ENCODE measurements at regions not wholly inside any gene's neighbourhood (a gene's known extent, or its start where the extent isn't known, plus 50 kb on each side); places are given as distances from the start of the nearest gene placed in this dataset.

- ChIA-PET POLR2A (no interaction called here), CTCF (no interaction called here)
- Mint-ChIP-seq H3K27me3 (peaks cover 11% of the 10 kb centered on the region), H3K4me3 (no peak overlapping the region), H3K9me3 (no peaks in the 10 kb centered on the region), H3K4me1 (ENCODE audit: low read depth) (no peaks in the 10 kb centered on the region), H3K36me3 (ENCODE audit: low read depth) (no peaks in the 10 kb centered on the region), H3K27ac (no peak overlapping the region)
- intact Hi-C loops (cut with micrococcal nuclease) = no loop called here
- TF ChIP-seq, protein P1, sequence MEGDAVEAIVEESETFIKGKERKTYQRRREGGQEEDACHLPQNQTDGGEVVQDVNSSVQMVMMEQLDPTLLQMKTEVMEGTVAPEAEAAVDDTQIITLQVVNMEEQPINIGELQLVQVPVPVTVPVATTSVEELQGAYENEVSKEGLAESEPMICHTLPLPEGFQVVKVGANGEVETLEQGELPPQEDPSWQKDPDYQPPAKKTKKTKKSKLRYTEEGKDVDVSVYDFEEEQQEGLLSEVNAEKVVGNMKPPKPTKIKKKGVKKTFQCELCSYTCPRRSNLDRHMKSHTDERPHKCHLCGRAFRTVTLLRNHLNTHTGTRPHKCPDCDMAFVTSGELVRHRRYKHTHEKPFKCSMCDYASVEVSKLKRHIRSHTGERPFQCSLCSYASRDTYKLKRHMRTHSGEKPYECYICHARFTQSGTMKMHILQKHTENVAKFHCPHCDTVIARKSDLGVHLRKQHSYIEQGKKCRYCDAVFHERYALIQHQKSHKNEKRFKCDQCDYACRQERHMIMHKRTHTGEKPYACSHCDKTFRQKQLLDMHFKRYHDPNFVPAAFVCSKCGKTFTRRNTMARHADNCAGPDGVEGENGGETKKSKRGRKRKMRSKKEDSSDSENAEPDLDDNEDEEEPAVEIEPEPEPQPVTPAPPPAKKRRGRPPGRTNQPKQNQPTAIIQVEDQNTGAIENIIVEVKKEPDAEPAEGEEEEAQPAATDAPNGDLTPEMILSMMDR (IDR thresholded peaks at IDR 0.05) = no peak
- no peak for DNase-seq
- no peak for ATAC-seq
These were observed 113.2 kb upstream of the KCNG1 start for GRCh38 chr20:51135926-51136715.

- intact Hi-C loops (cut with micrococcal nuclease) = no loop called here
- peaks cover 6% of the 10 kb centered on the region for H3K27me3 Mint-ChIP-seq
- H3K36me3 Mint-ChIP-seq (ENCODE audit: low read depth) = no peaks in the 10 kb centered on the region
- CTCF ChIA-PET = interaction anchor here (0.7 kb wide), 1 partner anchor 147 kb away, joined by 3 read pairs; no protein-coding TSS in a partner anchor
- no peak overlapping the region for H3K4me3 Mint-ChIP-seq
- H3K27ac Mint-ChIP-seq = no peak overlapping the region
- TF ChIP-seq, protein P1 (IDR thresholded peaks at IDR 0.05) = no peak
- DNase-seq (no peak), ATAC-seq (no peak)
- POLR2A ChIA-PET = no interaction called here
- no peaks in the 10 kb centered on the region for H3K4me1 Mint-ChIP-seq (ENCODE audit: low read depth)
- H3K9me3 Mint-ChIP-seq = no peaks in the 10 kb centered on the region
These were observed 111.5 kb upstream of the KCNG1 start for GRCh38 chr20:51134405-51134804.

- Mint-ChIP-seq H3K9me3 (no peaks in the 10 kb centered on the region), H3K4me3 (no peak overlapping the region), H3K27ac (no peak overlapping the region), H3K36me3 (ENCODE audit: low read depth) (no peaks in the 10 kb centered on the region), H3K27me3 (no peaks in the 10 kb centered on the region), H3K4me1 (ENCODE audit: low read depth) (peaks cover 15% of the 10 kb centered on the region)
- TF ChIP-seq, protein P1 (IDR thresholded peaks at IDR 0.05) = no peak
- DNase-seq (no peak), ATAC-seq (no peak)
- ChIA-PET POLR2A (interaction anchor here (0.9 kb wide), 1 partner anchor 130 kb away, joined by 3 read pairs; no protein-coding TSS in a partner anchor), CTCF (interaction anchor here (0.8 to 1.3 kb wide), 2 partner anchors 38 to 145 kb away, joined by 4 read pairs; no protein-coding TSS in a partner anchor)
- intact Hi-C loops (cut with micrococcal nuclease) = no loop called here
These were observed 109.4 kb upstream of the KCNG1 start for GRCh38 chr20:51132279-51132678.

GRCh38 chr20:51131811-51132210 is 108.9 kb upstream of the KCNG1 start:
- peaks cover under 1% of the 10 kb centered on the region for H3K27me3 Mint-ChIP-seq
- ChIA-PET CTCF (interaction anchor here (0.8 to 1.3 kb wide), 3 partner anchors 38 to 144 kb away, joined by 4 to 5 read pairs (median 4); no protein-coding TSS in a partner anchor), POLR2A (interaction anchor here (0.9 kb wide), 1 partner anchor 131 kb away, joined by 3 read pairs; no protein-coding TSS in a partner anchor)

More at GRCh38 chr20:51131811-51132210, 108.9 kb upstream of the KCNG1 start:
- Mint-ChIP-seq H3K4me3 (no peak overlapping the region), H3K9me3 (no peaks in the 10 kb centered on the region), H3K4me1 (ENCODE audit: low read depth) (peaks cover 15% of the 10 kb centered on the region), H3K27ac (no peak overlapping the region), H3K36me3 (ENCODE audit: low read depth) (no peaks in the 10 kb centered on the region)
- ATAC-seq (no peak), DNase-seq (no peak)
- TF ChIP-seq, protein P1 (IDR thresholded peaks at IDR 0.05) = no peak
- intact Hi-C loops (cut with micrococcal nuclease) = no loop called here

All from activated CD8-positive, alpha-beta T cell treated with anti-CD3 and anti-CD28 coated beads for 36 hours (primary cell).